SK-N-SH treated with all-trans-retinoic acid at 6 μM for 48 hours (cell line): ENCODE measurements at regions not wholly inside any gene's neighbourhood (a gene's known extent, or its start where the extent isn't known, plus 50 kb on each side); places are given as distances from the start of the nearest gene placed in this dataset.

Experiments used
- ATAC-seq: fragments of 200-7000 bp; cut with Tn5 transposase; 3 replicates; pipeline ENCODE4 v1.9.1; 2020; ENCODE audit warnings: mild to moderate bottlenecking, moderate library complexity
- ARNTL ChIP-seq: fragments of 450-650 bp; formaldehyde crosslinking; IDR thresholded peaks from 2 replicates; pipeline ENCODE4 v1.5.0; 2020; ENCODE audit warnings: low read depth, mild to moderate bottlenecking, moderate library complexity, borderline replicate concordance
- BACH2 ChIP-seq: fragments of 250-450 bp; sonication (Bioruptor Pico); IDR thresholded peaks from 2 replicates; pipeline ENCODE4 v1.9.0; 2021; ENCODE audit warnings: mild to moderate bottlenecking, borderline replicate concordance
- ESRRG ChIP-seq: fragments of 250-450 bp; sonication (Bioruptor Pico); IDR thresholded peaks from 2 replicates; pipeline ENCODE4 v1.6.1; 2021; ENCODE audit warnings: mild to moderate bottlenecking
- ISL1 ChIP-seq: fragments of 250-450 bp; sonication (Bioruptor Pico); IDR thresholded peaks from 2 replicates; pipeline ENCODE4 v2.1.2; 2022; ENCODE audit warnings: mild to moderate bottlenecking, moderate library complexity
- OSR1 ChIP-seq: fragments of 250-450 bp; sonication (Bioruptor Pico); IDR thresholded peaks from 2 replicates; pipeline ENCODE4 v1.8.0; 2022; ENCODE audit warnings: moderate library complexity, mild to moderate bottlenecking, inconsistent platforms
- RARB ChIP-seq: fragments of 250-450 bp; sonication (Bioruptor Pico); IDR thresholded peaks from 2 replicates; pipeline ENCODE4 v1.8.0; 2021; ENCODE audit warnings: mild to moderate bottlenecking, moderate library complexity
- SNAI2 ChIP-seq: fragments of 250-450 bp; sonication (Bioruptor Pico); IDR thresholded peaks from 2 replicates; pipeline ENCODE4 v1.5.0; 2020; ENCODE audit warnings: mild to moderate bottlenecking, moderate library complexity
- TCF4 ChIP-seq: fragments of 250-450 bp; sonication (Bioruptor Pico); IDR thresholded peaks from 2 replicates; pipeline ENCODE4 v1.8.0; 2021; ENCODE audit warnings: mild to moderate bottlenecking, moderate library complexity, borderline replicate concordance
- TOX ChIP-seq: fragments of 250-450 bp; sonication (Bioruptor Pico); IDR thresholded peaks from 2 replicates; pipeline ENCODE4 v1.8.0; 2021; ENCODE audit warnings: mild to moderate bottlenecking, moderate library complexity, borderline replicate concordance
- ZC3H10 ChIP-seq: fragments of 250-450 bp; sonication (Bioruptor Pico); IDR thresholded peaks from 2 replicates; pipeline ENCODE4 v1.5.1; 2021; ENCODE audit warnings: mild to moderate bottlenecking, moderate library complexity
- ZFP3 ChIP-seq: fragments of 250-450 bp; sonication (Bioruptor Pico); IDR thresholded peaks from 2 replicates; pipeline ENCODE4 v1.5.0; 2020; ENCODE audit warnings: mild to moderate bottlenecking, moderate library complexity
- ZFP30 ChIP-seq: fragments of 450-650 bp; formaldehyde crosslinking; IDR thresholded peaks from 2 replicates; pipeline ENCODE4 v1.5.0; 2022; ENCODE audit warnings: mild to moderate bottlenecking, moderate library complexity
- ZNF8 ChIP-seq: fragments of 450-650 bp; formaldehyde crosslinking; IDR thresholded peaks from 2 replicates; pipeline ENCODE4 v1.5.0; 2020; ENCODE audit warnings: mild to moderate bottlenecking, moderate library complexity
- TF ChIP-seq, protein P1 (sequence below): fragments of 250-450 bp; sonication (Bioruptor Pico); IDR thresholded peaks from 2 replicates; pipeline ENCODE4 v1.5.1; 2021; ENCODE audit warnings: mild to moderate bottlenecking, moderate library complexity
- TF ChIP-seq, protein P2 (sequence below): fragments of 250-450 bp; sonication (Bioruptor Pico); IDR thresholded peaks from 2 replicates; pipeline ENCODE4 v1.8.0; 2020; ENCODE audit warnings: mild to moderate bottlenecking, moderate library complexity, borderline replicate concordance
- TF ChIP-seq, protein P3 (sequence below): fragments of 250-450 bp; sonication (Bioruptor Pico); IDR thresholded peaks from 2 replicates; pipeline ENCODE4 v1.5.0; 2020; ENCODE audit warnings: mild to moderate bottlenecking, moderate library complexity
- TF ChIP-seq, protein P4 (sequence below): fragments of 250-450 bp; sonication (Bioruptor Pico); IDR thresholded peaks from 2 replicates; pipeline ENCODE4 v1.5.1; 2020; ENCODE audit warnings: low read depth, mild to moderate bottlenecking, moderate library complexity

DNA sequence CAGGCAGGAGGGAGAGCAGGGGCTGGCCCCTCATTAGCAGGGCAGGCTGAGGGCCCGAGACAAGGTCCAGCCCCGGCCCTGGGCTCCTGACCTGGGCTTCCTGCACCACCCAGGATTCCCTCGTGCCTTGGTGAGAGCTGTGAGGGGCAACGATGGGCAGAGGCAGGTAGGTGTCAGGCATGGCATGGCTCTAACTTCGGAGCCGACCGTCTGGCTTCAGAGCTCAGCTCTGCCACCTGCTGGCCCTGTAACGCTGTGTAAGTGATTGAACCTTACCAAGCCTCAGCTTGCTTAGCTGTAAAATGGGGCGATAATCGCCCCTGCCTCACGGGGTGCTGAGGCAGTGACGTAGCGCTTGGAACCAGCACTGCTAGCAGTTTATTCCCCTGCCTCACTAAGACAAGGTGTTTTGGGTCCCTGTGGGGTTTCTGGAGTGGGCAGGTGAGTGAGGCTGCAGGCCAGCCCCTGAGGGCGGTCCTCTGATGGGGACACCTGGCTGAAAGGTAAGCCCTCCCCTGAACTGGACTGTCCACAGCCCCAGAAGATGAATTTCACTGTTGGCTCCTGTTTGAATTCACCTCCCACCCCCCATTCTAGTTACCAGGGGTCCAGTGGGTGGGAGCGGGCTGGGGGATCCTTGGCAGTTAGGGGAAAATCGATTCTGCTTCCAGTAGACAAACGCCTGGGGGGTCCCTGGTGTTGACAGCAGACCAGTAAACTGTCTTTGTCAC is 184.8 kb upstream of the GSE1 start:
- ATAC-seq = peak; percentile 70
- TF ChIP-seq TOX (CRISPR knock-in tag) = no peak
- TF ChIP-seq, protein P1, sequence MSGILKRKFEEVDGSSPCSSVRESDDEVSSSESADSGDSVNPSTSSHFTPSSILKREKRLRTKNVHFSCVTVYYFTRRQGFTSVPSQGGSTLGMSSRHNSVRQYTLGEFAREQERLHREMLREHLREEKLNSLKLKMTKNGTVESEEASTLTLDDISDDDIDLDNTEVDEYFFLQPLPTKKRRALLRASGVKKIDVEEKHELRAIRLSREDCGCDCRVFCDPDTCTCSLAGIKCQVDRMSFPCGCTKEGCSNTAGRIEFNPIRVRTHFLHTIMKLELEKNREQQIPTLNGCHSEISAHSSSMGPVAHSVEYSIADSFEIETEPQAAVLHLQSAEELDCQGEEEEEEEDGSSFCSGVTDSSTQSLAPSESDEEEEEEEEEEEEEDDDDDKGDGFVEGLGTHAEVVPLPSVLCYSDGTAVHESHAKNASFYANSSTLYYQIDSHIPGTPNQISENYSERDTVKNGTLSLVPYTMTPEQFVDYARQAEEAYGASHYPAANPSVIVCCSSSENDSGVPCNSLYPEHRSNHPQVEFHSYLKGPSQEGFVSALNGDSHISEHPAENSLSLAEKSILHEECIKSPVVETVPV (CRISPR knock-in tag) = no peak
- TF ChIP-seq ZFP3 (CRISPR knock-in tag) = no peak
- TF ChIP-seq ZNF8 (CRISPR knock-in tag) = no peak
- TF ChIP-seq, protein P2, sequence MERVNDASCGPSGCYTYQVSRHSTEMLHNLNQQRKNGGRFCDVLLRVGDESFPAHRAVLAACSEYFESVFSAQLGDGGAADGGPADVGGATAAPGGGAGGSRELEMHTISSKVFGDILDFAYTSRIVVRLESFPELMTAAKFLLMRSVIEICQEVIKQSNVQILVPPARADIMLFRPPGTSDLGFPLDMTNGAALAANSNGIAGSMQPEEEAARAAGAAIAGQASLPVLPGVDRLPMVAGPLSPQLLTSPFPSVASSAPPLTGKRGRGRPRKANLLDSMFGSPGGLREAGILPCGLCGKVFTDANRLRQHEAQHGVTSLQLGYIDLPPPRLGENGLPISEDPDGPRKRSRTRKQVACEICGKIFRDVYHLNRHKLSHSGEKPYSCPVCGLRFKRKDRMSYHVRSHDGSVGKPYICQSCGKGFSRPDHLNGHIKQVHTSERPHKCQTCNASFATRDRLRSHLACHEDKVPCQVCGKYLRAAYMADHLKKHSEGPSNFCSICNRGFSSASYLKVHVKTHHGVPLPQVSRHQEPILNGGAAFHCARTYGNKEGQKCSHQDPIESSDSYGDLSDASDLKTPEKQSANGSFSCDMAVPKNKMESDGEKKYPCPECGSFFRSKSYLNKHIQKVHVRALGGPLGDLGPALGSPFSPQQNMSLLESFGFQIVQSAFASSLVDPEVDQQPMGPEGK = no peak
- no peak for TF ChIP-seq BACH2 (CRISPR knock-in tag)
- TF ChIP-seq, protein P3, sequence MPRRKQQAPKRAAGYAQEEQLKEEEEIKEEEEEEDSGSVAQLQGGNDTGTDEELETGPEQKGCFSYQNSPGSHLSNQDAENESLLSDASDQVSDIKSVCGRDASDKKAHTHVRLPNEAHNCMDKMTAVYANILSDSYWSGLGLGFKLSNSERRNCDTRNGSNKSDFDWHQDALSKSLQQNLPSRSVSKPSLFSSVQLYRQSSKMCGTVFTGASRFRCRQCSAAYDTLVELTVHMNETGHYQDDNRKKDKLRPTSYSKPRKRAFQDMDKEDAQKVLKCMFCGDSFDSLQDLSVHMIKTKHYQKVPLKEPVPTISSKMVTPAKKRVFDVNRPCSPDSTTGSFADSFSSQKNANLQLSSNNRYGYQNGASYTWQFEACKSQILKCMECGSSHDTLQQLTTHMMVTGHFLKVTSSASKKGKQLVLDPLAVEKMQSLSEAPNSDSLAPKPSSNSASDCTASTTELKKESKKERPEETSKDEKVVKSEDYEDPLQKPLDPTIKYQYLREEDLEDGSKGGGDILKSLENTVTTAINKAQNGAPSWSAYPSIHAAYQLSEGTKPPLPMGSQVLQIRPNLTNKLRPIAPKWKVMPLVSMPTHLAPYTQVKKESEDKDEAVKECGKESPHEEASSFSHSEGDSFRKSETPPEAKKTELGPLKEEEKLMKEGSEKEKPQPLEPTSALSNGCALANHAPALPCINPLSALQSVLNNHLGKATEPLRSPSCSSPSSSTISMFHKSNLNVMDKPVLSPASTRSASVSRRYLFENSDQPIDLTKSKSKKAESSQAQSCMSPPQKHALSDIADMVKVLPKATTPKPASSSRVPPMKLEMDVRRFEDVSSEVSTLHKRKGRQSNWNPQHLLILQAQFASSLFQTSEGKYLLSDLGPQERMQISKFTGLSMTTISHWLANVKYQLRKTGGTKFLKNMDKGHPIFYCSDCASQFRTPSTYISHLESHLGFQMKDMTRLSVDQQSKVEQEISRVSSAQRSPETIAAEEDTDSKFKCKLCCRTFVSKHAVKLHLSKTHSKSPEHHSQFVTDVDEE = no peak
- TF ChIP-seq ZC3H10 (CRISPR knock-in tag) = no peak

DNA sequence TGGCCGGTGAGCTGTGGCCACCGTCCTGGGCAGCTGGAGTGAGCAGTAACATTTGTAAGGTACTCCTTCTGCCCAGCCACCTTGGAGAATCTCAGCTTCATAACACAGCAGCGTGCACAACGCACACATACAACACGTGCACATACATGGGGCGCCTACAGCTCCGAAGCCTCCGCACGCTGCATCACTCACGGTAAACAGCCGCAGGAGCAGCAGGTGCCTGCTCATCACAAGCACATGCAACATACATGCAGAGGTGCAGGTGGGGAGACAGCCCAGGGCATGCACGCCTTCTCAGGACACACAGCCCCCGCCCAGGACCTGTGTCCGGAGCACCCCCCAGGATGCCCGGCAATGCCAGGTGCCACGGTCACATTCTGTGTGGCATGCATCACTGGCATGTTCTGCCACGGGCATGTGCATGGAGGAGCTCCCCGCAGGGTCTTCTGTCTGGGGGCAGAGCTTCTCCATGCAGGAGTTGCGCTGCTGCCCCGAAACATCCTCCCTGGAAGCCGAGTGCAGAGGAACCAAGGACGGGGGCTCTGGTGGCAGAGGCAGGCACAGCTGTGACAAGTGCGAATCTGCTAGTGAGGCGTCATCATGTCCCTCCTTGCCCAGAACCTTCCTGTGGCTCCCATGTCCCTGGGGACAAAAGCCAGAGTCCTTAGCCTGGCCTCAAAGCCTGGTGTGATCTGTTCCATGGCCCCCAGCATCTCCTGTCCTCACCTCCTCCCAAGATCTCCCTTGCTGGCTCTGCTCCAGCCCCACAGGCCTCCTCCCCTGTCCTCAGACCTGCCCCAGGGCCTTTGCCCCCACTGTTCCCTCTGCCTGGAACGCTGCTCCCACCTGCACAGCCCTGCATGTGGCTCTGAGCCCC is 184.0 kb upstream of the GSE1 start:
- no peak for TF ChIP-seq BACH2 (CRISPR knock-in tag)
- TF ChIP-seq ZNF8 (CRISPR knock-in tag) = no peak
- TF ChIP-seq TOX (CRISPR knock-in tag) = no peak
- no peak for TF ChIP-seq TCF4 (CRISPR knock-in tag)
- no peak for TF ChIP-seq OSR1 (CRISPR knock-in tag)
- TF ChIP-seq, protein P1 (CRISPR knock-in tag) = no peak
- no peak for TF ChIP-seq ZFP30 (CRISPR knock-in tag)
- no peak for TF ChIP-seq ZFP3 (CRISPR knock-in tag)
- no peak for TF ChIP-seq SNAI2
- no peak for TF ChIP-seq ESRRG (CRISPR knock-in tag)
- ATAC-seq = no peak

DNA sequence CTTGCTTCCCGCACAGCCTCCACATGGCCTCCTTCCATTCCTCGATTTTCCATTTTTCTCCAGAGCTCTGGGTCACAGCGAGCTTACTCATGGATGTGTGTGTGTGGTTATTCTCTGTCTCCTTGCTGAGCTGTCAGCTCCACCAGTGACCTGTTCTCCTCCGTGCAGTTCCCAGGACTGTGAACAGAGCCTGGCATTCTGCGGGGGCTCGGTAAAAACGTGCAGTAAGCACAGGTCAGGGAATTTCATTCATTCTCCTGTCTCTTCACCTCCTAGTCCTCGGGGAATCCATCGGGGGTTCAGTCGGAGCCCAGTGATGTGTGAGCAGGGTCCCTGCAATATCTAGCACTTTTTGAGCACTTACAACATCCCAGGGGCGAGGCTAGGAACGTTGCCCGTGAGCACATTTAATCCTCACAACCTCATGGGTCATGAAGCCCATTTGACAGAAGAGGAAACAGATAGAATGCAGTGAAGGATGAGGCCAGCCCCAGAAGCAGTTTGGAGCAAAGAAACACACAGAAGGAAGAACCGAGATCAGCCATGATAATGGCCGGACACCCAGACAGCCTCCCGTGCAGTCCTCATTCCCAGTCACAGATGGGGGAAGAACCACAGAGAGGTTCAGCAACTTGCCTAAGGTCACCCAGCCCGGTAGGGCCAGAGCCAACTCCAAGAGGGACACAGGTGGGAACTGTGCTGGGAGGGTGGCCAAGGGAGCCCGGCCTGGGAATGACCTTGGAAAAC is 183.2 kb upstream of the GSE1 start:
- ATAC-seq = no peak
- TF ChIP-seq ZC3H10 (CRISPR knock-in tag) (no peak), ZFP30 (CRISPR knock-in tag) (no peak), ZFP3 (CRISPR knock-in tag) (no peak), ESRRG (CRISPR knock-in tag) (no peak), OSR1 (CRISPR knock-in tag) (no peak), TCF4 (CRISPR knock-in tag) (no peak), ZNF8 (CRISPR knock-in tag) (no peak), ISL1 (no peak), RARB (CRISPR knock-in tag) (no peak), ARNTL (CRISPR knock-in tag) (no peak)
- TF ChIP-seq, protein P3 = no peak
- TF ChIP-seq, protein P4, sequence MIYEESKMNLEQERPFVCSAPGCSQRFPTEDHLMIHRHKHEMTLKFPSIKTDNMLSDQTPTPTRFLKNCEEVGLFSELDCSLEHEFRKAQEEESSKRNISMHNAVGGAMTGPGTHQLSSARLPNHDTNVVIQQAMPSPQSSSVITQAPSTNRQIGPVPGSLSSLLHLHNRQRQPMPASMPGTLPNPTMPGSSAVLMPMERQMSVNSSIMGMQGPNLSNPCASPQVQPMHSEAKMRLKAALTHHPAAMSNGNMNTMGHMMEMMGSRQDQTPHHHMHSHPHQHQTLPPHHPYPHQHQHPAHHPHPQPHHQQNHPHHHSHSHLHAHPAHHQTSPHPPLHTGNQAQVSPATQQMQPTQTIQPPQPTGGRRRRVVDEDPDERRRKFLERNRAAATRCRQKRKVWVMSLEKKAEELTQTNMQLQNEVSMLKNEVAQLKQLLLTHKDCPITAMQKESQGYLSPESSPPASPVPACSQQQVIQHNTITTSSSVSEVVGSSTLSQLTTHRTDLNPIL (CRISPR knock-in tag) = no peak
